ENCODE measurements at regions not wholly inside any gene's neighbourhood (a gene's known extent, or its start where the extent isn't known, plus 50 kb on each side); places are given as distances from the start of the nearest gene placed in this dataset.

DNA sequence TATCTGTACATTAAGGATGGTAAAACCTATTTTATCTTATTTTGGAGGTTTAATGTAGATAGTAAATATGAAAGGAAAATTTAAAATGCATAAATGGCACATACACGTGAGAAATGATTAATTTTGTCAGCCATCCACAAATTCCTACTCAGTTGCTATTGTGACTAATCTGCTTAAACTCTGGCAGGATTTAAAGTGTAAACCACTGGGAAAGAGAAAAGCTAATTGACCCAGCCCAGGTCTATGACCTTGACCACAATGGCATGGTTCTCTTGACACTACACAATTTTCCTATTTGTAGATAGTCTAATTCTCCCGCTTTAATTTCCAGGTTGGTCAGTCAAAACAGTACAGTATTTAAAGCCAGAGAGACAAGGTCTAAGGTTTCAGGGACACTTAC, 459.0 kb upstream of the KLF4 start:
- TF ChIP-seq JUNB (IDR thresholded peaks at IDR 0.05; ENCODE audit: unreplicated experiment), result no peak
- TF ChIP-seq CTCF (conservative IDR thresholded peaks at IDR 0.05; ENCODE audit: low read depth in 2 of 2), result no peak

All from GM23338 (cell line).